GM21737 (cell line): ENCODE measurements at regions not wholly inside any gene's neighbourhood (a gene's known extent, or its start where the extent isn't known, plus 50 kb on each side); places are given as distances from the start of the nearest gene placed in this dataset.

Experiments used
- ATAC-seq: cut with Tn5 transposase; IDR thresholded peaks from one replicate; pipeline ENCODE4 v1.9.1; 2021; ENCODE audit warnings: mild to moderate bottlenecking, moderate library complexity; ENCODE audit not compliant: unreplicated experiment

DNA sequence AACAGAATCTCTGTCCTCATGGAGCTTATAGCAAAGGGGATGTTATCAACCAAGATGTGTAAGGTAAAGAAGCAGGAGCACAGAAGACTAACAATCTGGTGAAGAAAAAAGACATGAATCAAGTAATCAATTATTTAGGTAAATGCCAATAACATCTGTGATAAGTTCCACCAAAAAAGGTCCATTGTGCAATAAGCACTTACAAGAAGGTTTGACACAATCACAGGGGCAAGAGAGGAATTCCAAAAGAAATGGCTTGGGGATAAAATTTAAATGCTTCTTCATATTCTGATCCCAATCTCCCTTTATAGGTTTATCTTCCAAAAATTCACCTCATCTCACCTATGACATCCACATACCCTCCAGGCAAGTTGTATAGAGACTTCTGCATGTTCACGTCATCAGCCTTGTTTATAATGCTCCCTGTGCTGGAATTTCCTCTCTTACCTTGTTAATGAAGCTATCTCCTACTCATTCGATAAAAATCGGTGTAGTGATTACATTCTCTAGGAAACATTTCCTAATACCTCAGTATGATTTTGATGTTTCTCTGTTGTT, 53.6 kb upstream of the DPT start:
- ATAC-seq: no peak

DNA sequence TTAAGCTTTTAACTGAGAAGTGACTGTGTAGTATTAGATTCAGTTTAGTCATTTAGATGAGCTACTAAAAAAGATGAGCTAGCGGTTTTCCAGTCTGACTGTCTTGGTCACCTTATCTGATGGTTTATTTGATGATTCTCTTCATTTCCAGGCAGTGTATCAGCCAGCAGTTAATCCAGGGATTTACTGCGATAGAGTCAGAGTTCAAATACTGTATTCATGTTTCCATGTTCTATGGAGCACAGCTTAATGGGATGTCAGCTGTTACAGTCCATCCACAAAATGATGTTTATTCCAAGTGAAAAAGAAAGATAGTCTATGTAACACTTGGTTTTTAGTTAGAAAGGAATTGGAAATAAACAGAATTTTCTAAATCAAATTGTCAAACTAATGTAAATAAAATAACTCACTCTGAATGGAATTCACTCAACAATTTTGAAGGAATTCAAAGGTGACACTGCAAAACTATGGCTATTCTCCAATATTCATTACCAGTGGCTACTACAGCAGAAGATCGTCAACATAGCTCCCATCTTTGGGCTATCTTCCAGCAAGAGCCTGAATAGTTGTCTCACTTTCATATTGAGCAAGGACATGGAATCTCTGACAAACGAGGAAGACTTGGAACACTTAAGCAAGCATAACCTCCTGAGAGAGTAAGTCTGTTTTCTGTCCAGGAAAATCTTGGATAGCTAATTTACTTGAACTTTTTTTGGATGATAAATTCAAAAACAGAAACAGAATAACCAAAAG, 54.6 kb upstream of the DPT start:
- ATAC-seq: no peak

- no peak for ATAC-seq
Measured at GRCh38 chr1:168786476-168787330, 57.7 kb upstream of the DPT start.

DNA sequence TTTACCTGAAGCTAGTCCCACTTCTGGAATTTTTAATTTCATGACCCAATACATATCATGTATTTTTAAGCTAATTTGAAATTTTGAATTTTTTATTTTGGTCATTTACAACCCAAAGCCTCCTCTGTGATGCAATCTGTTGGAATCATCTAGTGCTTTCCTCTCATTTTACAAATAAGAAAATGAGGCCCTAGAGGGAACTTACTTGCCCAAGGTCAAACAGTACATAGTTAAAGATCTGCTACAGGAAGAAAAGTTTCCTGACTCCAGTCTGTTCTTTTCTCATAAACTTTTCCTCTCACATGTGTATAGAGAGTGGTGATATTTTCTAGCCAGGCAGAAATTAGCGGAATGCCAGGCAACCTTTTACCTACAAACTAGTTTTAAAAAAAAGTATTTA, 59.3 kb upstream of the DPT start:
- no peak for ATAC-seq

DNA sequence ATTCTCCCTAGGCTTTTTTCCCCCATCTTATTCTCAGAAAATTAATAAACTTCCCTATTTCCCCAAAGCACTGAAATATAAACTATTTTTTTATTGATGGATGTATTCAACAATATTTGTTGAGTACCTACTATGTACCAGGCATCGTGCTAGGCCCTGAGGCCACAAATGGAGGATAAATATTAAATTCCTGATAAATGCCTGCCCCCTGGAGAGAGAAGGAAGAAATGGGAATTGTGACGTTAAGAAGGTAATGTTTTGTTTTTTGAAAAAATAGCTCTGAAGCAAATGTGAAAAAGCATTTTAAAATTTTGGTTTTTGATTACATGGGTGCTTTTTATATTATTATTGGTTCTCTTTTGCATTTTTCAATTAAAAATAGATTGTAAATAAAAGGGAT, 60.5 kb upstream of the DPT start:
- no peak for ATAC-seq

- ATAC-seq: no peak
Measured at GRCh38 chr1:168792142-168792541, 63.1 kb upstream of the DPT start.

DNA sequence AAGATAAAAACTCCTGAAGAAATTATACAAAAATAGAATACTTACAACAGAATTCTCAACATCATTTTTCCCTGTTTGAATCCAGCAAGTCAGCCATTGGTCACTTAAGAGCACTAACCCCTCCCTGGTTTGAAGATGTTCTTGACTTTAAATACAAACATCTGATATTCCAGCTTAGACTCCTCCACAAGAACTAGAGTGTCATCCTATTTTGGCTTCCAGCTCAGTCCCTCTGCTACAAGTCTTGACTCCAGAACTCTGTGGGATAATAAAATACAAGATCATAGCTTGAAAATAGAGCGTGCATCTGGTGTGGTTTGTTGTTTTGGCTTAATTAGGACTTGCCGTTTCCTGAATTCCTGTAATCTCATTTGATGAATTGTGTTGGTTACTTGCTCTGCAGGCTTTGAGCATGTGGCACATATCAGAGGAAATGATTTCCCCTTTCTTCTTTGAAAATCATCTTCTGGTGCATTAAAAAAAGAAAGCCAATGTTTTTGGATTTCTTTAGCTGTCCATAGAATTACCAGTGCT, 63.7 kb upstream of the DPT start:
- ATAC-seq: no peak

DNA sequence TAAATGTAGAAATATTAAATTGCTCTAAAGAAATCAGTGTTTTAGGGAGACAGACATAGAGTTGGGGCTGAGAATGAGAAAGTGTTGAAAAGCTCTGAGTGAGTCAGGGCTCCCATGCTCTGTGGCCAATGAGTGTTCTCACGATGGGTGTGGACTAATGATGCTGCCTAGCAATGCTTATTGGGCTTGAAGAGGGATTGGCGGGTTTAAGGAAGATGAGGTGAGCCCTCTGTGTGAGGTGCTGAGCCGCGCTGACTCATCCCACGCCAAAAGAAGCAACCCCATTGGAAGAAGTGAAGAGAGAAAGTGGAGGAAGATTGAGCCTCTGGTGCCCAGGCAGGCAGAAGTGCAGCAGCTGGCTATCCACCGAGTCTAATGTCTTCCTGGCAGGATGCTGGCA, 65.1 kb upstream of the DPT start:
- no peak for ATAC-seq

GRCh38 chr1:168795681-168796080, 66.7 kb upstream of the DPT start:
- no peak for ATAC-seq

DNA sequence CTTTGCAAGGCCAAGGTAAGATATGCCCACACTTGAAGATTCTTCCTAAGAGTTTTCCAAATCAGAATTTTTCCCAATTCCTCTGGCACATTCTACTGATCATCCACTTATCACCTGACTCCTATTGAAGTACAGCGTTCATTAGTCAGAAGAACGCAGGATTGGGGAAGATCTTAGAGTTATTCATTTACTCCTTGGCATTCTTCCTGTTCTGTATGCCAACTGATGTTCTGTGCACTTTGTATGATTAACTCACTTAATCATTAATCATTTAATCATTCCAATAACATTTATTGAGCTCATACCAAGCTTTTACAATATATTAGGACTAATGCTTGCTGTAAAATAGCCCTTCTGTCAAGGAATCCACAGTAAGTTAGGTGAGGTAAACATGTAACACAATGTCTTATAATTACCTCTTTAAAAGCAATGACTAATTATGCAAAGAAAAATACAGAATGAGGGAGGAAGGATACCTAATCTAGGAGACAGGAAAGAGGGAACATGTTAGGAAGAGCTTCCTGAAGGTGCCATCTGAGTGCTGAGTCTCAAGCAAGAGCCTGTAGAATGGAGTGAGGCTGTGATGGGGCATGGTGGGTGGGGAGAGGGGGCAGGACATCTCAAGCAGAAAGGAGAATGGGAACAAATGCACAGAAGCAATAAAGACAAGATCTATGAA, 71.1 kb upstream of the DPT start:
- ATAC-seq: no peak

GRCh38 chr1:168801032-168801745, 72.2 kb upstream of the DPT start:
- no peak for ATAC-seq

DNA sequence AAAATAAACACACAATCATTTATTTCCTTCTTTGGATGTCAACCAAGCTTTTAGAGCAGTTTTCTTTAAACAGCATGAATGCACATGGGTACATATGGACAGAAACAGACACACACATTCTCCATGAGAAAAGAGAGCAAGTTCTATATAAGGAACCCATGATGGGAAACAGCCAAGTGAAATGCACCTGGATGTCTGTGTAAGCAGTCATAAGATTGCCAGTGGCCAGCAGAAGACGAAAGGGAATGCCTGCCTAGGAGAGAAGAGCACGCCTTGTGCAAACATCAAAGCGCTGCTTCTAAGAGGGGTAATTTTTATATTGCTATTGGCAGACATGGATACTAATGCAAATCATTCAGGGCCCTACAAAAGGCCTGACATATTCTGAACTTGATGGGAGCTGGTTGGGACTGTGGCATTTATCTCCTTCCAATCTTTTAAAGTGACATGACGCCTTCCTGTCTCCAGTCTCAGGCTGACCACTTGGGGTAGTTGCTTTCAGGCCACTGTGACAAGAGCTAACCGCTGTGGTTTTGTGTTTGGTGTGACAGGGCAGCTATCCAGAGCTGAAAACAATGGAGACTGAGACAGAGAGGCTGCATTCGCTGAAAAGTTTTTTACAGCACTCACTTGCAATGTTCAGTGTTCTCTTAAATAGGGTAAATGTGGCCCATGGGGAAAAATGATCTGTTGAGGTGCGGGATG, 75.0 kb upstream of the DPT start:
- ATAC-seq: no peak

- no peak for ATAC-seq
Measured at GRCh38 chr1:168806952-168807351, 77.9 kb upstream of the DPT start.

DNA sequence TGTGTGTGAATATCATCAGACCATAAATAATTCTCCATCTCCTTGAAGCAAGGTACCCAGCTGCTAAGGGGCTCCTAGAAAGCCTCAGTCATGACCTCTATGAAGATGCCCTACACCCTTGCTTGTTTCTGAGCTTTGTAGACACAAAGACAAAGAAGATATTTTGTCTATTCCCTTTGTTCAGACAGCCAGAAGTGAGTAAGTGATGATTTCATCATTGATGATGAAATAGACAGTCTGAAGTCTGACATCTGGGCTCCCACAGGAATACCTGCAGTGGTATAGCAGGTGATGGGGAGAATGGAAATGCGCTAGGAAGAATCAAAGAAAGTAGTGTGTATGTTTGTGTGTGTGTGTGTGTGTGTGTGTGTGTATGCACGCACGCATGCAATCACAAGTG, 82.2 kb upstream of the DPT start:
- ATAC-seq: no peak

DNA sequence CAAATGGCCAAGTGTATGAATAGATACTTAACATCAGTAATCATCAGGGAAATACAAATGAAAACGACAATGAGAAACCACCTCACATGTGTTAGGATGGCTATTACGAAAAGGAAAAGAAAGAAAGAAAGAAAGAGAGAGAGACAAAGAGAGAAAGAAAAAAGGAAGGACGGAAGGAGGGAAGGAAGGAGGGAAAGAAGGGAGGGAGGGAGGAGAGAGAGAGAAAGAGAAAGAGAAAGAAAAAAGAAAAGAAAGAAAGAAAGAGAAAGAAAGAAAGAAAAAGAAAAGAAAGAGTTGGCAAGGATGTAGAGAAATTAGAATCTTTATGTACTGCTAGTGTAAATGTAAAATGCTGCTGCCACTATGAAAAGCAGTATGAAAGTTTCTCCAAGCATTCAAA, 90.7 kb upstream of the DPT start:
- no peak for ATAC-seq

DNA sequence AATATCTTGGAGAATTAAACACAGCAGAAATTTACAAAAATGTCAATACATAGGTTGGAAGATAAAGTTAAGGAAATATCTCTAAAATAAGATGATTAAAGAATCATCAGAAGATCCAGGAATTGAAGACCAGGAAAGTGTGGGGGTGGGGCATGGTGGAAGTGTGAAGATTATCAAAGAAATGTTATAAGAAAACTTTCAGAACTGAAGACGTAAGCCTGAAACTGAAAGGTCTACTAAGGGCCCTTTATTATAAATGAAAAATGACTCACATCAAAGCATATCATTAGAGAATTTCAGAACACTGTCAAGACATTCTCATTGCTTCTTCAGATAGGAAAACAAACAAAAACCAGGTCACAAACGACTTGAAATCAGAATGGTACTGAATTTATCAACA, 92.4 kb upstream of the DPT start:
- ATAC-seq: no peak

DNA sequence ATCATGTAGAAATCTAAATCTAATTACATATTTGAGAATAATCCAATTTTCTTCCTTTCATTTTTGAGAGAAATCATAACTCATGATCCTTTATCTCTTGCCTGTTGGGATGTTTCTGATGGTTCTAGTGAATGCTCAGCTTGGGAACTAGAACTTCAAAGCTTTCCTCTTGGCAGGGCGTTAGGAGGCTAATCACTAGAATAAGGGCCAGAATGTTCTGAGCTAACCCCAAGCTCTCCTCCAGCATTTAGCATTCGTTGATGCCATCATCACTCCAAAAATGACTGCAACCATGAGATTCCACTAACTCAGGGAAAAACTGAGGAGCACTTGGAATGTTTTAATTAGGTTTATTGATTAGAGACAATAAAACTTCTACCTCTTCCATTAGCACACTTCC, 93.9 kb upstream of the DPT start:
- ATAC-seq: no peak

GRCh38 chr1:168823988-168824387, 95.0 kb upstream of the DPT start:
- ATAC-seq: no peak

DNA sequence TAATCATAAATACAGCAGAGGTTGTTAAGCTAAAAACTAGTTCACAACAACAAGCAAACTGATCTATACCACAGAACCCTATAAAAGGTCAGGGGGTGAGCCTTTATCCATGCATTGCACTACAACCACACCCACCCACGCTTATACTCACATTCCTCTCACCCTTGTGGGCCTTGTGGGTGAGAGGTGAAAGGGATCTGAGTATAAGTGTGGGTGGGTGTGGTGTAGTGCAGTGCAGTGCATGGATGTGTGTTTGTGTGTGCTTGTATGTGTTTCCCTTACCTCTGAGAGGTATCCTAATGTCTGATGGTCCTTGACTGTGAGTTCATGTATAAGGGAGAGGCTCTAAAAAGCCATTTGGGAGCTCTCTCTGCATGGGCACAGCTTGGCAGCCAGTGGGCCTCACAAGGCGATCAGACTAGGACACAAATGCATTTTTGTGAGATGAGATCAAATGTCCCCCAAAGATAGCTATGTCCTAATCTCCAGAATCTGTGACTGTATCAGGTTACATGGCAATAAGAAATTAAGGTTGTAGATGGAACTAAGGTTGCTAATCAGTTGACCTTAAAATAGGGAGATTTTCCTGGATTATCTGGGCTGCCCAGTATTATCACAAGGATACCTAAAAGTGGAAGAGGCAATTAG, 95.5 kb upstream of the DPT start:
- no peak for ATAC-seq

GRCh38 chr1:168825129-168825528, 96.1 kb upstream of the DPT start:
- ATAC-seq: no peak
